GM10248 (cell line): ENCODE measurements at regions not wholly inside any gene's neighbourhood (a gene's known extent, or its start where the extent isn't known, plus 50 kb on each side); places are given as distances from the start of the nearest gene placed in this dataset.

ENCODE experiments used
- CTCF ChIA-PET: fragments of 300-600 bp; sonication (Branson Sonifier 250); formaldehyde crosslinking; extraction: SDS; loops from one replicate; lab custom pipeline; 2021; ENCODE audit warnings: antibody characterized with exemption; lab: Yijun Ruan, JAX
- POLR2A ChIA-PET: fragments of 350-650 bp; sonication (Branson Sonifier 250); formaldehyde crosslinking; extraction: SDS; loops from one replicate; lab custom pipeline; 2020; ENCODE audit warnings: antibody characterized with exemption; lab: Yijun Ruan, JAX
- DNase-seq: peaks from one replicate; pipeline ENCODE4 v3.0.0; 2012; ENCODE audit errors: extremely low spot score
- CTCF ChIP-seq: IDR thresholded peaks from 2 replicates; pipeline ENCODE4 v1.5.1; 2012; ENCODE audit warnings: mild to moderate bottlenecking, low read depth; ENCODE audit errors: extremely low read depth, missing control alignments, control extremely low read depth

GRCh38 chr14:101508948-101509729 is 52.2 kb upstream of the DIO3 start:
- ChIA-PET POLR2A (no interaction called here), CTCF (no interaction called here)
- TF ChIP-seq CTCF: no peak
- DNase-seq: no peak

- POLR2A ChIA-PET: no interaction called here
- DNase-seq: no peak
- no peak for TF ChIP-seq CTCF
- CTCF ChIA-PET: no interaction called here
These were observed 51.4 kb upstream of the DIO3 start for GRCh38 chr14:101509730-101510371.

GRCh38 chr14:101511199-101511598 is 50.1 kb upstream of the DIO3 start:
- TF ChIP-seq CTCF: no peak
- CTCF ChIA-PET: no interaction called here
- POLR2A ChIA-PET: no interaction called here
- DNase-seq: no peak
